TTC549 (cell line): ENCODE measurements at regions not wholly inside any gene's neighbourhood (a gene's known extent, or its start where the extent isn't known, plus 50 kb on each side); places are given as distances from the start of the nearest gene placed in this dataset.
"Not testable (repeated sequence)": the region's sequence is repeated elsewhere in the genome, so short reads cannot be mapped to it uniquely, and the experiment has no call there.

Experiments used
- FAIRE-seq: peaks from 2 replicates; lab custom pipeline; 2012; peaks lifted over from hg19 to GRCh38; lab: Jason Lieb, UNC

GRCh38 chr1:95766036-95766435 lies 532.0 kb downstream of the RWDD3 start:
- FAIRE-seq: no peak

GRCh38 chr1:95770581-95770980 lies 536.6 kb downstream of the RWDD3 start:
- no peak for FAIRE-seq

DNA sequence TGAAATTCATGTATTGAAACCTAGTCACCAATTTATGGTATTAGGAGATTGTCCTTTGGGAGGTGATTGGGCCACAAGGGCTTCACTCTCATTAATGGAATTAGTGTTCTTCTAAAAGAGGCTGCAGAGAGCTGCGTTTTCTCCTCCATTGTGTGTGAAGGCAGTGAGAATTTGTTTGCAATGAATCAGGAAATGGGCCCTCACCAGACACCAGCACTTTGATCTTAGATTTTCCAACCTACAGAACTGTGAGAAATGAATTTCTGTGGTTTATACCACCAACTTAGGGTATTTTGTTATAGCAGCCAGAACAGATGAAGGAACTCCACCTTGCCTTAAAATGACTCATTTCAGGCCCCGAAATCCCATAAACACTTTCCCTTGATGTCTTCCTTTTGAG lies 544.2 kb downstream of the RWDD3 start:
- FAIRE-seq: no peak

DNA sequence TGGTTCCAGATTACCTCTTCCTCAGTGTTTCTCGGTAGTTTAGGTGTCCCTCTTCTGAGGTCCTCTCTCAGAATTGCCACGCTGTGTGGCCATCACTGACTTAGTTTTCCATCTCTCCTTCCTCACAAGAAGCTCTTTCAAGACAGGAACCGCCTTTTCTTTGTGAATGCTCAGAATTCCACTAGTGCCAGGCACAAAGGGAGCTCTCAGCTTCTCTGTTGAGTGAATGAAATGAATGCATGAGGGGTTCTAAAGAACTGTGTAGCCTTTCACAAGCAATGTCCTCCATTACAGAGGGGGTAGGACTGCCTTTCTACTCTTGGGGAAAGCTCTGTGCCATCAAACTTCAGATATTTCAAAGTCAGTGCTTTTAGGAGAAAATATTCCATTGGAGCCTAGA lies 546.8 kb downstream of the RWDD3 start:
- FAIRE-seq: no peak

DNA sequence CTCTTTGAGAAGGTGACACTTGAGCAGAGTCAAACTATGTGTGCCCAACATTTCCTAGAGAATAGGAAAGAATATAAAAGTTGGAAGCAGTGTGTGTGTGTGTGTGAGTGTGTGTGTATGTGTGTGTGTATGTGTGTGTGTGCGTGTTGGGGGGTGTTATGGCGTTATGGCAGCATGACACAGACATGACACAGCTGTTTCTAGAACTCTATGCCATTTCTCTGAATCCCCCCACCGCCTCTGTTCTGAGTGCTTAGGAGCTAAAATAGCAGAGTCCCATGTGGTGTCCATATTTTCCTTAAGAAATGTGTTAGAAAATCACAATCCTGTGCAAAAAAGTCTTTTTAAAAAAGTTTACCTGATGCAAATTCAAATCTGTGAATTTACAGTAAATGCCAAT lies 556.1 kb downstream of the RWDD3 start:
- FAIRE-seq: no peak

DNA sequence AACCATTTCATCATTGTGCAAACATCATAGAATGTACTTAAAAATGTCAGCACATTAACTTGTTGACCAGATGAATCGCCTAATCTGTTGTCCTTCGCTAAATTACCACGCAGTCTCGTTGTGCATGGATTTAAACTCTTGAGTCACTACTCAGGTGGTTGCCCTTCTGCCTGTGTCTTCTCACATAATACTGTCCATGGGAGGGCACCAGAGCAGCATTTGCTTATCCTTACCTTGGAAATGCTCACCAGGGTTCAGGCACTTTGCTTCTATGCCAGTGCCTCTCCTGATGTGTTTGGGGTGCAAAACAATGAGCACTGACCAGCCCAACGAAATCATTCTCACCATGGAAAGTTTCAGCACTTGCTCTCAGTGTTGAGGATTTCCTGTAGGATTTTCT lies 559.9 kb downstream of the RWDD3 start:
- no peak for FAIRE-seq

GRCh38 chr1:95797761-95798160 lies 563.8 kb downstream of the RWDD3 start:
- FAIRE-seq: not testable (repeated sequence)

DNA sequence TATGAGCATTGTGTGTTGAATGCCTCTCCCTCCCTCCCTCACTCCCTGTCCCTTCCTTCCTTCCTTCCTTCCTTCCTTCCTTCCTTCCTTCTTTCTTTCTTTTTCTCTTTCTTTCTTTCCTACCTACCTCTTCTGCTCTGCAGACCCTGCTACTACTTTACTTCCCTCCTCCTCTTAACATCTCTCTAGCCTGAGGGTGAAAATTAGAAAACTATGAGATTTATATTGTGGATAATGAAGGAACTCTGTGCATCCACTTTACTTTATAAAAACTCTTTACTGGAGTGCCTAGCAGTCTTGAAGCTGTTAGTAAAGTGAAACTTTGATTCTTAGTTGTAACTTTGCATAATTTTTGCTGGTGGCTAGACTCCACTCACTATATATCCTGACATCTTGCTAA lies 572.2 kb downstream of the RWDD3 start:
- FAIRE-seq: no peak

DNA sequence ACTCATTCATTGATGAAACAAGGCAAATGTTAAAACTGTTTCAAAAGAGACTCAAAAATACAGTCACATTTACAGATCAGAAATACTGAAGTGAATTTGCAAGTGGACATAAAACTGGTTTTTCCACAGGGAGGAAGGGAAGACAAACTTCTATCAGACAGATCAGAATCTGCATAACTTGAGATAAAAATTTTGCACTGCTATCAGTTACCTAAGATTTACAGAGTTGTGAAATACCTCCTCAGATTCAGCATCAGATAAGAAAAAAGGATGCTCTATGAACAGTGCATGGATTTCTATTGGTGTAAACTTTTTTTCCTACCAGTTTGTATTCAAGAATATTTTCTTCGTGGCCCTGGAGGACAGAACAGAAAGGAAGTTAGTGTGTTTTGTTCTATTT lies 575.4 kb downstream of the RWDD3 start:
- no peak for FAIRE-seq

- FAIRE-seq: no peak
Measured at GRCh38 chr1:95815511-95815910, 581.5 kb downstream of the RWDD3 start.

GRCh38 chr1:95829556-95829955 lies 595.5 kb downstream of the RWDD3 start:
- FAIRE-seq: no peak

- no peak for FAIRE-seq
Measured at GRCh38 chr1:95832370-95832769, 598.4 kb downstream of the RWDD3 start.

DNA sequence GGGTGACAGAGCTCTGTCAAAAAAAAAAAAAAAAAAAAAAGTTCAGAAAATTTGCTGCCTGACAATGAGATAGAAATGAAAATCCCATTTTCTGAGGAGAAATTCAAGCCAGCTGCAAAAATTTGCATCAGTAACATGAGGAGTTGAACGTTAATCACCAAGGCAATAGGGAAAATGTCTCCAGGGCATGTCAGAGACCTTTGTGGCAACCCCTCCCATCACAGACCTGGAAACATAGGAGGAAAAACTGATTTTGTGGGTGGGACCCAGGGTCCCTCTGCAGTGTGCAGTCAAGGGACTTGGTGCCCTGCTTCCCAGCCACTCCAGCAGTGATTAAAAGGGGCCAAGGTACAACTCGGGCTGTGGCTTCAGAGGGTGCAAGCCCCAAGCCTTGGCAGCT lies 615.4 kb downstream of the RWDD3 start:
- FAIRE-seq: no peak

GRCh38 chr1:95850165-95850649 lies 616.2 kb downstream of the RWDD3 start:
- no peak for FAIRE-seq

- no peak for FAIRE-seq
Measured at GRCh38 chr1:95850763-95851162, 616.8 kb downstream of the RWDD3 start.

- no peak for FAIRE-seq
Measured at GRCh38 chr1:95852483-95853070, 618.6 kb downstream of the RWDD3 start.

- no peak for FAIRE-seq
Measured at GRCh38 chr1:95854457-95854856, 620.4 kb downstream of the RWDD3 start.

DNA sequence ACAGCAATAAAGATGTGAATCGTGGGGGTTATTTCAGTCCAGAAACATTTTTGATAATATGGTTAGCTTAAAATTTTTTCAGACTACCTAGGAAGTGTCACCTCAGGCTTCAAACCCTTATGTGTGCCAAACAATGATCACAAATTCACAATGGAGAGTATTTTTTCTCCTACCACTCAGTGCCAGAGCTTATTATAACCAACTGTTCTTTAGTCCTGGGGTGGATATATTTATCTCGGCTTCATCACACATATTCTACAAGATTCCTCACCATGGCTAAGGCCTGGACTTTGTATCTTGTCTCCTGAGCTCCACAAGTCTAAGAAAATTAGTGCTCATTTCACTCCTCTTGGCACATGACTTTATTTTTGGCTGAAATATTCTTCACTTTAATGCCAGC lies 629.1 kb downstream of the RWDD3 start:
- no peak for FAIRE-seq

DNA sequence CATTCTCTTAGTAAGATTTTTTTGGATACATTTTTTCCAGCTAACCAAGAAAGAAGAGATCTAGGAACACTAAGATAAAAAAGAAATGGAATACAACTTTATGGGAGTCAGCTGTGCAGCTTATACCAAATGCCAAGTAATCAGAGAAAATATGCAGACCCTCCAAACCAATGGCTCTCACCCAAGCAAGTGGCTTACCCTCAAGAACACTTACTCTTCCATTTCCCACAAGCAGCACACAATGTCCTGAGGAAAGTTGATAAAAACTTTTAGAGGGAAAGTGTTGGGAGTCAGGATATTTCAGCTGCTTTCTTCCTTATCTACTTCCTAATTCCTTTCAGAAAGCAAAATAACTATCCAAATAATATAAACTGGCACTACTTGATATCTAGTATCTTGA lies 631.8 kb downstream of the RWDD3 start:
- FAIRE-seq: no peak

DNA sequence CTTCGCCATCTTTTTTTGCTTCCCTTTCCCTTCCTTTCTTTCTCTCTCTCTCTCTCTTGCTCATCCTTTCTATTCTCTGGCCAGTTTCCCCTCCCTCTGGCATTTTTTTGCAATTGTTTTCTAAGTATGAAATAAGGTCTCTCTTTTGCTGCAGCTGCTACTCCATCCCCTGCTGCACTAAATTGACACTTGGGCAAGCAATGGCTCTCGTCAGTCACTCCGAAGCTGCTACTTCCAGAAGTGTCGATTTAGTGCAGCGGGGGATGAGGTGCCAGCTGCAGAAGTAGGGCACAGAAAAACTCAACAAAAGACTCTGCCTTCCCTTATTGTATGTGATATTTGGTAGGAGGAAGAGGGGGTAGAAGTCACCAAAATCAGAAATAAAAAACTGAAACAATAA lies 642.3 kb downstream of the RWDD3 start:
- no peak for FAIRE-seq

GRCh38 chr1:95879498-95880050 lies 645.6 kb downstream of the RWDD3 start:
- FAIRE-seq: no peak

GRCh38 chr1:95888941-95889390 lies 655.0 kb downstream of the RWDD3 start:
- no peak for FAIRE-seq

GRCh38 chr1:95889400-95889799 lies 655.4 kb downstream of the RWDD3 start:
- no peak for FAIRE-seq

GRCh38 chr1:95893921-95894320 lies 659.9 kb downstream of the RWDD3 start:
- FAIRE-seq: no peak

DNA sequence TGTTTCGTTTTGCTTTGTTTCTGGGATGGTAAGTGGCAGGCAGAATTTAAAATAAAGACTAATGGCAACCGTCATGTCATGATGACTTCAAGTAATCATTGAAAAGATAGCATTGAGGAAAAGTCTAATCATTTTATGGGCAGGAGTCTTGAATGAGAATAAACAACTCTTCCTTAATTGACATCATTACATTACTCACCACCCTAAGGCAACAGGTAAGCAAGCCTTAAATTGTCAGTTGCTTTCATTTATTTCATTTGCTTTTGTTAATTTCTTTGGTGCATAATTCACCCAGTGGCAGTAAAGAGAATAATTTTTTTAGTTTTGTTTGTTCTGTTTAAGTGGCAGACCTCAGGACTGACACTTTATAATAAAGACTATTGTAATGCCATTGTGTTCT lies 669.0 kb downstream of the RWDD3 start:
- no peak for FAIRE-seq
